ENCODE measurements at regions not wholly inside any gene's neighbourhood (a gene's known extent, or its start where the extent isn't known, plus 50 kb on each side); places are given as distances from the start of the nearest gene placed in this dataset.
"Not testable (repeated sequence)": the region's sequence is repeated elsewhere in the genome, so short reads cannot be mapped to it uniquely, and the experiment has no call there.

DNA sequence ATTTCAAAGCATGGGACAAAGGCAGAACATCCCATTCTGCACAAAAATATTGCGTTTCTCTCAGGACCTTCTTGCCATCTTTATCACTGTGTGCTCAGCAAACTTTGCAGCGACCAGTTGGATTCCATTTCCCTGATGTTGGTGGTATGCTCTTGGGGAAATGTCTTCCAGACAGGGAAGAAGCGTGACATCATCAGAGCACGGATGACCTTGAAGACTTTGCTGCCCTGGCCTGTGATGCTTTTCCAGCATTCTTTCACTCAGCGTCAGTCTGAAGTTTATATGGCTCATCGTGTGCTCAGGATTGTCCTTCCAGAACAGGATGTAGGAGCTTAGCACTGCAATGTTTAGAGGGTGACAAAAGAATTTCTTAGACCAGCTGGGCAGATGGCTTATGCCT lies 131.4 kb upstream of the F3 start:
- peak; percentile 81 for DNase-seq (ENCODE audit: low read depth)

DNA sequence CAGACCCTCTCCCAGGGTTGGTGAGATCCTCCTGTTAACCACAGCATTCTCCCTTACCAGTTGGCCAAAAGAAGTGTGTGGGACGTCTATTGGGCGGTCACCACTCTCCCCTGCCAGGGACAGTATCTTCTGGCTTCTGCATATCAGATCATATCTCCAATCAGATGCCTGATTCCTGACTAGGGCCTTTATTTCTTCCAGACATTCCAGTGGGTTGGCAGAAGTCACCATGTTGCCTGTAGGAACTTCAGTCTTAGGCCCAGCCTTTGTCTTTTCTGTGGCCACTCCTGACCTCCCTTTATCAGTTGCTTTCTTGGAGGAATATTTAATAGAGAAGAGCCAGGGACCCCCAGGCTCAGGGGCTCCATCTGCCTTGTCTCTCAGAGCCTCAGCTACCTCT lies 130.4 kb upstream of the F3 start:
- DNase-seq (ENCODE audit: low read depth), result no peak

DNA sequence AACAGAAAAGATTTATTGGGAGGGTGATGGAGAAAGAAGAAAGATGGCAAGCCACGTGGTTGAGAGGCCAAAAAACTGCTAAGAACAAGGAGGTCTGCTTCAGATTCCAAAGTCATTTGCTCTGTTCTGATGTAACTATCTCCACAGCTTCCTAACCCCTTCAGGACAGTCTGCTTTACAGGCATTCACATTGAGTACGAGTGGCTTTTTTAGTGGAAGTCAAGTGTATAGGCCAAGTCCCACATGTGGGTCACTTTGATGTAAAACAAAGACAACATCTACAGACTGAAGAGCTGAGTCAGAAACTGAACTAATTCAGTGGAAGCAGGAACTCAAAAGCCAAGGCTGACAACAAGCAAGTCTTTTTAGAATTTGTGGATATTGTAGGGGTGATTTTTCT lies 128.7 kb upstream of the F3 start:
- no peak for DNase-seq (ENCODE audit: low read depth)

DNA sequence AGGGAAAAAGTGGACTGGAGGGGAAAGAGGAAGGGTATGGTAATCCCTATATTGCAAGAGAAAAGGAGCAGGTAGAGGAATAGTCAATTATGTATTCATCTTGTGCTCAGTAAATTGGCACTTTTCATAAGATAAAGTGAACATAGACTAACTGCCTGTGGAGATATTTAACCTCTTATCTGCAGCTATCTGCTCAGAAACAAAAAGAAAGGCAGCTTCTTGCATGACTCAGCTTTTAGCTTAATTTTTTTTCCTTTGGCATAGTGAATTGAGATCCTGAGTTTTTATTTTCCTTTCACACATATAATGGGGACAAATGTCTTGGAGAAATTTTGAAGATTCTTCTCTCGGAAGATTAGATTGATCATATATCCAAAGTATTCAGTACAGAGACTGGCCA lies 127.6 kb upstream of the F3 start:
- peak; percentile 54 for DNase-seq (ENCODE audit: low read depth)

DNA sequence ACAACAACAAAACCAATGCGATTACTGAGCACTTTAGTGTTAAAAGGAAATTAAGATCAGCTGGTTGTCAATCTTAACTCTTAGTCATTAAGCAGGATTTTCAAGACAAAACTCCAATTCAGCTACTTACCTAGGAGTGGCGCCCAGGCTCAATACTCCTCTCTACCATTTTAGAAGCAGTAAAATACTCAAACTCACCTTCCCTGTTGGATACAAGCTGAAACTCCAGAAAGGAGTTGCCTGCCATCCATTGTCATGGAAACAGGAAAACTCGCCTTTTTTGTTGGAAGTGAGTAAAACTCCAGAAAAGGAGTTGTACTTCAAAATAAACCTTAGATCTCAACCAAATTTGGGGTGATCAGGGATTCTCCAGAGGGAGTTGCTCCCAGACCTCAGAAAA lies 127.0 kb upstream of the F3 start:
- peak; percentile 39 for DNase-seq (ENCODE audit: low read depth)

DNA sequence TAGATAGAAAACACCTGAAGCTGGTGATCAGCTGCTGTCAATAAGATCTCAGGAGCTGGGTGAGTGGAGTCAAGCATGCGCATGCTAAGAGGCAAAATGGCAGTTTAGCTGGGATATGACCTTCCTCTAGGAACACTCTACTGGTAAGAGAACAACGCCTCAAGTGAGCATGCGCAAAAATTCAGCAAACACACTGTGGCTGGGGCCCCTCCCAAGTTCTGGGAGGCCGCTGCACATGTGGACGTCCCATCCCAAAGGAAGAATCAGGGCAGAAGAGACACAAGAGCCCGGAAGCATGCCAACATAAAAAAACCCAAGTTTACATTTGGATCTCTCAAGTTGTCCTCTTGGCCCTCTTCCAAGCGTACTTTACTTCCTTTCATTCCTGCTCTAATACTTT lies 126.3 kb upstream of the F3 start:
- peak; percentile 39 for DNase-seq (ENCODE audit: low read depth)

DNA sequence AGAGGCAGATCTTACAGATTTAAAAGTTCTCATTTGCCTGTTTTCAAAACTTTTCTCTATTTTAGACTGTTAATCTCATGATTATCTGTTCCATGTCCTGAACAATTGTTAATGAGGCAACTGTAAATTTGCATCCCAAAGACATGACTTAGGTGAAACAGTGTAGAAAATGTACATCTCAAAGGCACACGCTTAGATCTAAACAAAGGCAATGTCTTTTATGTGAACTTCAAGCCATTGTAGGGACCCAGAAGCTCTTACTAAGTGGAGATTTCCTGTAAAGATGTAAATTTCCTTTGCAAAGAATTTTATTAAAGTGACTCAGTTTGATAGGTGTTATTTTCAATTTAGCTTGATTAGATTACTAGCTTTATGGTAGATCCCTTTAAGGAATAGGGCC lies 125.2 kb upstream of the F3 start:
- no peak for DNase-seq (ENCODE audit: low read depth)

DNA sequence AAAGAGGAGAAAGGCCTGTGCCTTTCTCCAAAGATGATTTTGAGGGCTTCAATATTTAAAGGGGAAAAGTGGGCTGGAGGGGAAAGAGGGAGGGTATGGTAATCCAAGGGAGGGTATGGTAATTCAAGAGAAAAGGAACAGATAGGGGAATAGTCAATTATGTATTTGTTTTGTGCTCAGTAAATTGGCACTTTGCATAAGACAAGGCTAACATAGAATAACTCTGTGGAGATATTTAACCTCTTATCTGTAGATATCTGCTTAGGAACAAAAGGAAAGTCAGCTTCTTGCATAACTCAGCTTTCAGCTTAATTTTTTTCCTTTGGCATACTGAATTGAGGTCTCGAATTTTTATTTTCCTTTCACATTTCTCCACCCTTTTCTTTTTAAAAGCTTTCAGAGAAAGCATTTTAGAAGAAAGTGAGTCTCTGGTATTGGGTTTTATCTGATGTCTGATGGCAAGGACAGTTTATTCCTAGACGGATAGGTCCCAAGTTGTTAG lies 119.9 kb upstream of the F3 start:
- no peak for DNase-seq (ENCODE audit: low read depth)

DNA sequence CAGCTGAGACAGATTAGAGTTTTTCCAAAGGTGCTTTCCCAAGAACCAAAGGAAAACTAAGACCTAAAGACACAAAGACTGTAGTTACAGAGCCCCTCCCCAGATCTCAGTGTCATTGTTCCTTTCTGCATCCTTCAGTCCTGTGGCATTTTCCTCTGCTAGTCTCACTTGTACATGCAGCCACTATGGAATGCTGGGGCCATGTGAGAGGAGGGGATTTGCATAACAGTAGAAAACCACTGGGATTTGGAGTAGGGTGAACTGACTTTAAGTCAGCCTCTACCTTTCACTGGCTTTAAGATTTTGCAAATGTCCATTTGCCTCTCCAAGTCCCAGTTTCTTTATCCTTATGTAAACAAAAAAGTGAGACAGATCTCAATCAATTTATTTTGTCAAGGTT lies 119.4 kb upstream of the F3 start:
- DNase-seq (ENCODE audit: low read depth), result peak; percentile 52

DNA sequence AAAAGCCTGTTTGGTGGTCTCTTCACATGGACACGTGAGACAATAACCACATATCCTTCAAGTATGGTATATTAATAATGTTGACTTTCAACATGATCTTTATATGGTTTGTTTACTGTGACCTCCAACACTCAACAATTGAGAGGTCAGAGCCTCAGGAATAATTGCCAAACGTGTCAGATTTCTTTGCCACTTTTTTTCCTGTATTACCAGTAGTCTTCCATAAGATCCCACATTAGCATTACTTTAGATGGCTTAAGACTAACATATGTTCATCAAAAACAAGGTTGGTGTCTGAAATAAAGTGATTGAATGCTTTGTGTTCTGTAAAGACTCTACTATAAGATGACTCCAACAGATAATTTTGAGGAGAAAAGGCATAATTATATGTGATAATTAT lies 118.7 kb upstream of the F3 start:
- no peak for DNase-seq (ENCODE audit: low read depth)

DNA sequence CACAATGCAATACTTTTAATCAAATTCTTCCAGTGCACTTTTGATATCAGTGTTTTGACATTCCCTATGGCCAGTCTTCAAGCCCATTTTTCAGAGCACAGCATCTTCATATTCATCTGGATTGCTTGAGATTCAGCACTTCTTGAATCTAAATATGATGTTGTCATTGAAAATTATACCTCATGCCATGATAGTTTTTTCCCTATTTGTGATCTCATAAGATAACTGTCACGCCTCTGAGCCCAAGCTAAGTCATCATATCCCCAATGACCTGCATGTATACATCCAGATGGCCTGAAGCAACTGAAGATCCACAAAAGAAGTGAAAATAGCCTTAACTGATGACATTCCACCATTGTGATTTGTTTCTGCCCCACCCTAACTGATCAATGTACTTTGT lies 117.6 kb upstream of the F3 start:
- DNase-seq (ENCODE audit: low read depth), result not testable (repeated sequence)

DNA sequence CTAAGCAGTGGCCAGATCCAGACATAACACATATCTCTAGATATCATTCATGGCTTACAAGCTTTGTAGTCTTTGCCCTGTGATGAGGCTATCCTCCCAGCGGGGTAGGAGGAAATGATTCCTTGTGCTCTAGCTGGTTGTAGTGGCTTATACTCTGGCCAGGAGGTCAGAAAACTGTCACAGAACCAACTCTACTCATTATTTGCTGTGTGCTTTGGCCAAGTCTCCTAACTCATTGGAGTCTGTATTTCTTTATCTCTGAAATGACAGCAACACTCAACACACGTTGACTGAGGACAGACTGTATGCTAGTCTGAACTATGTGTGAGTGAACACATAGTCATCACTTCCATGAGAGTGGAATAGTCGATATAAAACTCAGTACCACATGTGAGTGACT lies 116.7 kb upstream of the F3 start:
- peak; percentile 59 for DNase-seq (ENCODE audit: low read depth)

DNA sequence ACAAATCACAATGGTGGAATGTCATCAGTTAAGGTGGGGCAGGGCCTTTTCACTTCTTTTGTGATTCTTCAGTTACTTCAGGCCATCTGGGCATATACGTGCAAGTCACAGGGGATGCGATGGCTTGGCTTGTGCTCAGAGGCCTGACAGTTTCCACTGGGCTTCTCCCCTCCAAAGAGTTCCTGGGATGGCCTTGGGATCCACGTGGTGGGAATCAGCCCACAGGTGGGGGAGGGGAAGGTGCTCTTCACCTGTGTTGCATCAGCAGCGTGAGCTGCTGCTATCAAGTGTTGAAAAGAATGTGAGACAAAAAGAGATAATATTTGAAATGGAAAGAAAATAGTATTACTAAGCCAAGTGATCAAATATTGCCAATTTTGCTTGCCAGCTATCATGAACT lies 116.2 kb upstream of the F3 start:
- not testable (repeated sequence) for DNase-seq (ENCODE audit: low read depth)

DNA sequence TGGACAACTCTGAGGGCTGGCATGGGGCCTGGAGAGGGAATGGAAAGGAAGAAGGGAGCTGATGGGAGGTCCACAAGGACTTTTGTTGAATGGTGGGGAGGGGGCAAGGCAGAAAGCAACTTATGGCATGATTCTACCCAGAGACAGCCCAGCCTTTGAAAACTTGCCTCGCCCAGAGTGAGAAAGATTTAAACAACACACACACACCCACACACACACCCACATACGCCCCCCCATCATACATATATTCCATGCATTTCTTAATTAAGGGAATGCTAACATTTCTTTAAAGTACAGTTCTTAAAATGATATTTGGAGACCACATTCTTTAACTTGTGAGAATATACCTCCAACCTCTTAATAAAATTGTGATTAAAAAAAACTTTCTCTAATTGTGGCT lies 115.4 kb upstream of the F3 start:
- no peak for DNase-seq (ENCODE audit: low read depth)

DNA sequence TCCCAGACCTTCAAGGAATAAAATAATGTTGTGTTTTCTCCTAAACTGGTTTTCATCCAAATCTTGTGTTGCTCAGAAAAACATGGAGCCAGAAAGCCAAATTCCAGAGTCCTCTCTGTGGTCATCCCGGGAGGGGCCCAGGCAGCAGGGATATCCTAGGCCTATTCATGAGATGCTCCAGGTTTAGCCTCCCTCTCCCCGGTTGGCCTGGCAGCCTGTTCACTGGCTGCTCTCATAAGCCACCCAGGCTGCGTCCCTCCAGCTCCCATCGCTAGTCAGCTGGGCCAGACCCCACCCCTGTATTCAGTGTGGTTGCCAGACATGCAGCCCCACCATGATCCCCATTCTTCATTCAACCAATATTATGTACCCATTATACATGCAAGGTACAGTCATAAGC lies 113.4 kb upstream of the F3 start:
- DNase-seq (ENCODE audit: low read depth), result no peak

DNA sequence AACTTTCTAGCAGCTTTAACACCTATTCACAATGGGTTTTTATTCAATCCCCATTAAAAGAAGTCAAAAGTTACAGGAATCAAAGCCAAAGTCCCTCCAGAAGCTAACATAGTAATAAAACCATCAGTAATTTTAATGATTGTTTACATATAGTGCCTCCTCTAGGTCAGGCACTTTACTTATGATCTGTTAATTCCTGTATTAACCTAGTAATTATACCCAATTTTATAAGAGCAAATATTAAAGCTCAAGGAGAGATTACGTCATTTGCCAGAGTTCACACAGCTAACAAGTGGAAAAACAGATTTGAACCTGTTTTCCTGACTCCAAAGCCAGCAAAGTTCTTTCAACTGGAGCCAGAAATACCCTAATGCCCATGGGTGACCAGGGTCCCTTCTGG lies 112.9 kb upstream of the F3 start:
- DNase-seq (ENCODE audit: low read depth), result no peak

DNA sequence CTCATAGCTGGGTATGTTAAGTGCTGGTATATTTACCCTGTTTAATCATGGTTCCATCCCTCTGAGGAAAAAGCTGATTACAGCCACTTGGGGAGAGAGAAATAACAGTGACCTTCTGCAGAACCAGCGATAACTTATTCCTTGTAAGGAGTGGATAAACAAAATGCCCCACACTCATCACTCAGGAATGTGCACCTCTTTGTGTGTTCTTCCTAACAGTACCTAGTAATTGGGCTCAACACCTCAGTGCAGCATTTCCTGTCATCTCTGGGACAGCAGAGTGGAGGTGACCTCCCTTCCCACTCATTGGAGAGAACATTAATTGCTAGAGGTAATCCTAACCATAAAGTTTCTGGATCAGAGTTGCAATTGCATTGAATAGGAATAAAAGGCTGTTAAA lies 112.5 kb upstream of the F3 start:
- DNase-seq (ENCODE audit: low read depth), result peak; percentile 95

DNA sequence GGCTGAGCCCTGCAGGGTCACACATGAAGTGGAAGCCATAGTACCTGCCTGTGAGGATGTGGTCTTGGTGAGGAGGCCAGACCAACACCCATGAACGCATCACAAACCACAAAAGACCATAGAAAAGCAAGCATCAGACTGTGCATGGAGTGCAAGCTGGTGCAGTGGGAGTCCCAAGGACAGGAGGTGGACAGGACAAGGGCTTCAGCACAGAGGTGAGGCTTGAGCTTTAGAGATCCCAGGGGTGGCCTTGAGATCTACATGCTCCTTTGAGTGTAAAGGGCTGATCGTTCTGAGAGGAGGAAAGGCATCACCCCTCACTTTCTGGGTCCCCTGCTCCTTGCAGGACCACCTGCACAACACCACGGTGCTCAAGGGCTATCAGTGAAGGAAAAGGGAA lies 111.9 kb upstream of the F3 start:
- peak; percentile 29 for DNase-seq (ENCODE audit: low read depth)

DNA sequence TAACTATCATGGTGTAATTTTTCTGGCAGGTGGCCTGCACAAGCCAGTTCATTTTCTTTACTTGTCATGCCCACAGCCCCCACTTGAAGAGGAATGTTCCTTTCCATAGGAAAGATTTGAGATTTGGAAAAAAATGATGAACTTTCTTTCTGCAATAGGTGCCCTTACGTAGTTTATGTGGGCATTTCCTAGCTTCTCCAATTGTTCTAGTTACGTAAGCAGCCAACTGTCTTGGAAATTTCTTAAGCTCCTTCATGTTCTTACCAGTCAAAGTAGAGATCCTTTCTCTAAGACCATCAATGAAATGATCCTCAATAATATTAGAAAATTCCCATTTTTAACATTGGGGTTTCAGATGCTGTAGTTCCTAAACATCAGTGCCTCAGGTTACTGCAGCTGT lies 109.5 kb upstream of the F3 start:
- no peak for DNase-seq (ENCODE audit: low read depth)

DNA sequence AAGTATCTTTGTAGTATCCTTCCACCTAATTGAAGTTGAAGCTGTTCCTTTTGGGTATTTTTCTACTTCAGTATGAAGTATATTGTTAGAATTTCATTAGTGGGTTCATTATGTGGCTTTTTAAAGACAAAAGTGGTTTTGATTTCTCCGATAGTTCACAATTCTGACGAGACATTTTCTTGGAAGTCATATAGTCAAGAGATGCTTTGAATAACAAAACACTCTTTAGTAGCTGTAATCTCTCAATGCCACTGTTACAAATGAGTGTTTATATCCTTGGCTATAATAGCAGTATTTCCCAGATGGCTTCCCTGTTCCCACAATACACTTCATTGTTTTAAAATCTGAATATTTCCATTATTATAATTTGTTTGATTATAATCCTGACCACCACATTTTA lies 108.7 kb upstream of the F3 start:
- DNase-seq (ENCODE audit: low read depth), result no peak

DNA sequence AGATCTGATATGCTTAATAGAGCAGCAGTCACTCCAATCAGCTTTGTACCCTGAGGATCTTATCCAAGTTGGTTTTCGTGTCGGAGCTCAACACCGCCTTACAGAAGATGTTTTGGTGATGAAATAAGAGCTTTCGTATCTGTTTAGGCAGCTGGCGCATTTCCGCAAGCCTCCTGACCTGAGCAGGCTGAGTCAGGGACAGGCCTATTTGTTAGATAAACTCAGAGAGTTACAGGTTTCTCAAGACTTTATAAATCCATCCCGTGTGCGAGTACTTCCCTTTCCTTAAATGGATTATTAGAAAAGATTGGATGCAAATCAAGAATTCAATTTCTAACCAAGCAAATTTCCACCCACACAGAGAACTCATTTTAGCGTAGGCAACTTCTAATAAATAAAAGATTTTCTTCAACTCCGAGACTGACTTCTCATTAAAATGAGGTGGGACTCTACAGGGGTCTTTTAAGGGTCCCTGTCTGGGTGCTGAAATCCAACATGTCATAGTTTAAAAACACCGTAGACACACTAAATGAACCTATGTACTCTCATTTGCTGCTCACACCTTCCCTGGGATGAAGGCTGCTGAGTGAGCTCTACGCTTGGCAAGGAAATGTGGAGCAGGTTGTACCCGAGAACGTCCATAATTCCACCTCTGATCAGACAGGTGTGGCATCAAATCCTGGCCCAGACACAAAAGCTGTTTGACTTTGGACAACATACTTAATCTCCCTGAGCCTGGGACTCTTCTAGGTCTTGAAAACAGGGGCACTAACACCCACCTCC lies 106.9 kb upstream of the F3 start:
- DNase-seq (ENCODE audit: low read depth), result peak; percentile 95

DNA sequence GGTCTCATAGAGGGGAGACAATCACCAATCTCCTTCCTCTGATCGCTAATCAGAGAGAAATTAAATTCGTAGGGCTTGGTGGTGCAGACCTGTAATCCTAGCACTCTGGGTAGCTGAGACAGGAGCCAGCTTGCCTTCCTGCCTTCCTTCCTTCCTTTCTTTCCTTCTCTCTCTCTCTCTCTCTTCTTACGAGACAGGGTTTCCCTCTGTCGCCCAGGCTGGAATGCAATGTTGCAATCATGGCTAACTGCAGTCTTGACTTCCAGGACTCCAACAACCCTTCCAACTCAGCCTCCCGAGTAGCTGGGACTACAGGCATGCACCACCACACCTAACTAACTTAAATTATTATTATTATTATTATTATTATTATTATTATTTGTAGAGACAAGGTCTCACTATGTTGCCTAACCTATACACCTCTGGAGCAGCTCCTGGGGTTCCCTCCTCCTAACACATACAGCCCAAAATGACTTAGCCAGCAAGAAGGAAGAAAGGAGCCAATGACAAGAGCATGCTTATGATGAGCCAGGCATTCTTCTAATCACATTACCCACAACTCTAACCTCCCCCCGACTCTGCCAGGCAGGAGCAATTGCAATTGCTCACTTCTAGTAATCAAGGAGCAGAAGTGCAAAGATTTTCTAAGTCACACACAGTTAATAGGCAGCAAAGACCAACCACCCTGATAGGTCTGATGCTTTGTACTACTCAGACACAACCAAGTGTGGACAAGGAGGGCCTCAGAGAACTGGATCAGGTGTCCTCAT lies 105.4 kb upstream of the F3 start:
- DNase-seq (ENCODE audit: low read depth), result peak; percentile 69

DNA sequence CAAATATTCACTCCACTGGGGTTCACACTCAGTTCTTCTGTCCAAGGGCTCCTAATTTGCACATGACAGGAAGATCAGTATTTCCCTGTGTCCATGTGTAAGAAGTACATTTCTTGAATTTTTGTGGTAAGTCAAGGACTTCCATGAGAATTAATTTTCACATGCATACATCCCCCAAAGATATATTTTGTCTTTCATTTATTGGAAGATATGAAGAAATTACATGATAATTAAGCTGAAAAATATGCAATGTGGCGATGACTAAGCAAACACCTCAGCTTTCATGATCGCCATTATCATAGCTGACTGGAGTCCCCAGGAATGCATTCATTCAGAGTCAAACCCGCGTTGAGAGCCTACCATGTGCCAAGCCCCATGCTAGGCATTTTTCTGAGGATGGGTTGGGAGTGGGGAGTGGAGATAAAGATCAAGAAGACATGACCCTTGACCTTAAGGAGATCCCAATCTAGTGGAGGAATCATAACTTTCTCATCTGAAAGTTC lies 104.6 kb upstream of the F3 start:
- DNase-seq (ENCODE audit: low read depth), result peak; percentile 93

All from M059J (cell line).